H9 (cell line): ENCODE measurements at regions not wholly inside any gene's neighbourhood (a gene's known extent, or its start where the extent isn't known, plus 50 kb on each side); places are given as distances from the start of the nearest gene placed in this dataset.

Experiments
- DNase-seq: peaks from one replicate; pipeline ENCODE4 v3.0.0-alpha.2; 2017
- H2AFZ ChIP-seq: one replicate; pipeline ENCODE4 v1.6.1; 2013; ENCODE audit warnings: mild to moderate bottlenecking, low read length, control low read depth, moderate library complexity
- H2AK5ac ChIP-seq: 2 replicates; pipeline ENCODE4 v1.6.1; 2013; ENCODE audit warnings: low read length, control low read depth, mixed read lengths; ENCODE audit not compliant: insufficient read length
- H2BK120ac ChIP-seq: one replicate; pipeline ENCODE4 v1.6.1; 2013; ENCODE audit warnings: low read depth, mild to moderate bottlenecking, low read length, control low read depth, inconsistent platforms; ENCODE audit not compliant: poor library complexity, severe bottlenecking
- H2BK12ac ChIP-seq: 2 replicates; pipeline ENCODE4 v1.6.1; 2013; ENCODE audit warnings: low read length, control low read depth, mixed read lengths, low read depth; ENCODE audit not compliant: insufficient read length
- H2BK15ac ChIP-seq: 2 replicates; pipeline ENCODE4 v1.6.1; 2013; ENCODE audit warnings: low read depth, low read length, control low read depth
- H2BK20ac ChIP-seq: one replicate; pipeline ENCODE4 v1.6.1; 2013; ENCODE audit warnings: low read depth, mild to moderate bottlenecking, low read length, control low read depth, inconsistent platforms; ENCODE audit not compliant: poor library complexity, severe bottlenecking
- H2BK5ac ChIP-seq: 2 replicates; pipeline ENCODE4 v1.6.1; 2013; ENCODE audit warnings: low read length, control low read depth, mixed read lengths; ENCODE audit not compliant: insufficient read length
- H3K14ac ChIP-seq: 2 replicates; pipeline ENCODE4 v1.6.1; 2013; ENCODE audit warnings: low read length, control low read depth; ENCODE audit not compliant: insufficient read depth
- H3K18ac ChIP-seq: 2 replicates; pipeline ENCODE4 v1.6.1; 2013; ENCODE audit warnings: low read depth, mild to moderate bottlenecking, mixed read lengths, low read length, control low read depth; ENCODE audit not compliant: insufficient read length
- H3K23ac ChIP-seq: 2 replicates; pipeline ENCODE4 v1.6.1; 2013; ENCODE audit warnings: low read length, control low read depth, mixed read lengths, low read depth; ENCODE audit not compliant: insufficient read length
- H3K23me2 ChIP-seq: 2 replicates; pipeline ENCODE4 v1.6.1; 2013; ENCODE audit warnings: low read depth, mild to moderate bottlenecking, mixed read lengths, low read length, control low read depth; ENCODE audit not compliant: insufficient read length, poor library complexity, severe bottlenecking
- H3K27ac ChIP-seq: 2 replicates; pipeline ENCODE4 v1.5.1; 2013; ENCODE audit warnings: low read length, control low read depth, mixed read lengths, low read depth; ENCODE audit not compliant: insufficient read length
- H3K27me3 ChIP-seq: 2 replicates; pipeline ENCODE4 v1.6.1; 2013; ENCODE audit warnings: low read length, control low read depth, inconsistent platforms; ENCODE audit not compliant: insufficient read depth
- H3K4ac ChIP-seq: 2 replicates; pipeline ENCODE4 v1.6.1; 2013; ENCODE audit warnings: low read depth, mild to moderate bottlenecking, control low read depth, inconsistent platforms, low read length, moderate library complexity
- H3K4me1 ChIP-seq: 2 replicates; pipeline ENCODE4 v1.6.1; 2013; ENCODE audit warnings: low read length, control low read depth, inconsistent platforms; ENCODE audit not compliant: insufficient read depth
- H3K4me2 ChIP-seq: 2 replicates; pipeline ENCODE4 v1.6.1; 2013; ENCODE audit warnings: low read length, control low read depth, mixed read lengths; ENCODE audit not compliant: insufficient read length, insufficient read depth
- H3K56ac ChIP-seq: 2 replicates; pipeline ENCODE4 v1.6.1; 2013; ENCODE audit warnings: low read depth, mild to moderate bottlenecking, mixed read lengths, low read length, control low read depth; ENCODE audit not compliant: insufficient read length
- H3K79me1 ChIP-seq: 2 replicates; pipeline ENCODE4 v1.6.1; 2013; ENCODE audit warnings: low read depth, mild to moderate bottlenecking, moderate library complexity, low read length, control low read depth, inconsistent platforms; ENCODE audit not compliant: insufficient read depth, poor library complexity, severe bottlenecking
- H3K79me2 ChIP-seq: 2 replicates; pipeline ENCODE4 v1.6.1; 2013; ENCODE audit warnings: low read length, control low read depth, inconsistent platforms; ENCODE audit not compliant: insufficient read depth
- H3K9ac ChIP-seq: 2 replicates; pipeline ENCODE4 v1.6.1; 2013; ENCODE audit warnings: low read length, control low read depth, mixed read lengths; ENCODE audit not compliant: insufficient read length; ENCODE audit errors: extremely low read depth
- H3K9me3 ChIP-seq: one replicate; pipeline ENCODE4 v1.6.1; 2013; ENCODE audit warnings: low read depth, low read length, inconsistent platforms; ENCODE audit not compliant: control insufficient read depth
- H3T11ph ChIP-seq: one replicate; pipeline ENCODE4 v1.6.1; 2013; ENCODE audit warnings: mild to moderate bottlenecking, low read length, control low read depth, inconsistent platforms
- H4K20me1 ChIP-seq: one replicate; pipeline ENCODE4 v1.6.1; 2013; ENCODE audit not compliant: control insufficient read depth, insufficient read length, insufficient read depth
- H4K5ac ChIP-seq: 2 replicates; pipeline ENCODE4 v1.6.1; 2013; ENCODE audit warnings: low read depth, mild to moderate bottlenecking, mixed read lengths, low read length, control low read depth; ENCODE audit not compliant: insufficient read length
- H4K8ac ChIP-seq: replicated peaks from 2 replicates; pipeline ENCODE4 v1.6.1; 2013; ENCODE audit warnings: low read length, control low read depth, mixed read lengths, low read depth; ENCODE audit not compliant: insufficient read length
- H4K91ac ChIP-seq: 2 replicates; pipeline ENCODE4 v1.6.1; 2013; ENCODE audit warnings: low read depth, mild to moderate bottlenecking, moderate library complexity, mixed read lengths, low read length, control low read depth; ENCODE audit not compliant: insufficient read length
- H3K27ac Mint-ChIP-seq, 3 experiments: 2 replicates in 2 of 3; 3 replicates in 1 of 3; pipeline ENCODE4 v1.8.0; 2020 to 2021; ENCODE audit warnings: mixed read lengths in 3 of 3, mild to moderate bottlenecking in 1 of 3, moderate library complexity in 1 of 3
- H3K27me3 Mint-ChIP-seq: 2 replicates; pipeline ENCODE4 v1.8.0; 2021; ENCODE audit warnings: low read depth, mild to moderate bottlenecking, moderate library complexity, mixed read lengths
- H3K36me3 Mint-ChIP-seq, 3 experiments: 2 replicates in 2 of 3; 3 replicates in 1 of 3; pipeline ENCODE4 v1.8.0; 2020 to 2021; ENCODE audit warnings: low read depth in 3 of 3, mixed read lengths in 3 of 3; ENCODE audit not compliant: insufficient read depth in 1 of 3
- H3K4me1 Mint-ChIP-seq, 2 experiments: 2 replicates each; pipeline ENCODE4 v1.8.0; 2020; ENCODE audit warnings: mixed read lengths in 2 of 2
- H3K4me3 Mint-ChIP-seq, 2 experiments: 2 replicates in 1 of 2; 3 replicates in 1 of 2; pipeline ENCODE4 v1.8.0; 2020 to 2021; ENCODE audit warnings: mild to moderate bottlenecking in 2 of 2, mixed read lengths in 2 of 2, moderate library complexity in 1 of 2
- H3K9me3 Mint-ChIP-seq, 2 experiments: 2 replicates in 1 of 2; 3 replicates in 1 of 2; pipeline ENCODE4 v1.8.0; 2020; ENCODE audit warnings: mild to moderate bottlenecking in 2 of 2, mixed read lengths in 2 of 2, moderate library complexity in 1 of 2
- WGBS: extraction: QIAGEN DNeasy Blood & Tissue Kit; methylation state at CpG from one replicate; pipeline ENCODE4 v1.1.7; 2013; ENCODE audit warnings: missing lambda C conversion rate, low lambda C conversion rate, mixed read lengths; ENCODE audit not compliant: insufficient read length; ENCODE audit errors: extremely low coverage; 5-methylcytosine and 5-hydroxymethylcytosine counted together
- TF ChIP-seq, protein P1 (sequence below): fragments of 200-600 bp; sonication (generic); conservative IDR thresholded peaks from 3 replicates; pipeline ENCODE4 v1.8.0; 2021; ENCODE audit warnings: antibody characterized with exemption, mild to moderate bottlenecking

DNA sequence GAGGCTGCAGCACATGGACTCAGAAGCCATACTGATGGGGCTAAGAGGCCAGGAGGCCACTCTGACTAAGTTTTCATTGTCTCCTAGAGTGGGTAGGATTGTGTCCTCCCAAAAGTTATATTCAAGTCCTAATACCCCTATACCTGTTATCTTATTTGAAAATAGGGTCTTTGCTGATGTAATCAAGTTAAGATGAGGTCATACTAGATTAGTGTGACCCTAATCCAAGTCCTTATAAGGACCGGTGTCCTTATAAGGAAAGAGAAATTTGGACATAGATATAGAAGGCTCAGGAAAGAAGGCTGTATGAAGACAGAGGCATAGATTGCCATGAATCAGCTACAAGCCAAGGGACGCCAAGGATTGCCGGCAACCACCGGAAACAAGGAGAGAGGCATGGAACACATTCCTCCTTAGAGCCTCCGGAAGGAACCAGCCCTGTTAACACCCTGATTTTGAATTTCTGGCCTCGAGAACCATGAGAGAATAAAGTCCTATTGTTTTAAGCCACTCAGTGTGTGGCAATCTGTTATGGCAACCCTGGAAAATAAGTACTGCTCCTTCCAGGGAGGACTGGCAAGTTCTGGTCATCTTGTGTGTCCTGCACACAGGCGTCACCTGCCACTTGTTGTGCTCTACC, 157.0 kb downstream of the EMX2 start:
- WGBS, result no CpG with 5 or more reads among the region's 7 CpGs
- no peaks in the 10 kb centered on the region for H3K79me2 ChIP-seq
- no peak overlapping the region for H3K18ac ChIP-seq
- no peak overlapping the region for H4K5ac ChIP-seq
- H4K20me1 ChIP-seq, result no peaks in the 10 kb centered on the region
- no peaks in the 10 kb centered on the region for H3K27me3 ChIP-seq
- no peak overlapping the region for H3T11ph ChIP-seq
- H2BK5ac ChIP-seq, result no peak overlapping the region
- H2AFZ ChIP-seq, result no peak overlapping the region
- TF ChIP-seq, protein P1, sequence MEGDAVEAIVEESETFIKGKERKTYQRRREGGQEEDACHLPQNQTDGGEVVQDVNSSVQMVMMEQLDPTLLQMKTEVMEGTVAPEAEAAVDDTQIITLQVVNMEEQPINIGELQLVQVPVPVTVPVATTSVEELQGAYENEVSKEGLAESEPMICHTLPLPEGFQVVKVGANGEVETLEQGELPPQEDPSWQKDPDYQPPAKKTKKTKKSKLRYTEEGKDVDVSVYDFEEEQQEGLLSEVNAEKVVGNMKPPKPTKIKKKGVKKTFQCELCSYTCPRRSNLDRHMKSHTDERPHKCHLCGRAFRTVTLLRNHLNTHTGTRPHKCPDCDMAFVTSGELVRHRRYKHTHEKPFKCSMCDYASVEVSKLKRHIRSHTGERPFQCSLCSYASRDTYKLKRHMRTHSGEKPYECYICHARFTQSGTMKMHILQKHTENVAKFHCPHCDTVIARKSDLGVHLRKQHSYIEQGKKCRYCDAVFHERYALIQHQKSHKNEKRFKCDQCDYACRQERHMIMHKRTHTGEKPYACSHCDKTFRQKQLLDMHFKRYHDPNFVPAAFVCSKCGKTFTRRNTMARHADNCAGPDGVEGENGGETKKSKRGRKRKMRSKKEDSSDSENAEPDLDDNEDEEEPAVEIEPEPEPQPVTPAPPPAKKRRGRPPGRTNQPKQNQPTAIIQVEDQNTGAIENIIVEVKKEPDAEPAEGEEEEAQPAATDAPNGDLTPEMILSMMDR, result no peak
- H2BK20ac ChIP-seq, result no peak overlapping the region
- H3K79me1 ChIP-seq, result no peaks in the 10 kb centered on the region
- H3K4ac ChIP-seq, result no peak overlapping the region
- Mint-ChIP-seq H3K36me3 (no peaks in the 10 kb centered on the region), H3K4me1 (no peaks in the 10 kb centered on the region), H3K27me3 (peaks cover 11% of the 10 kb centered on the region), H3K27ac (no peak overlapping the region; a peak in 1 of 7 replicates), H3K9me3 (no peaks in the 10 kb centered on the region; a peak in 1 of 5 replicates), H3K4me3 (no peak overlapping the region)
- no peak overlapping the region for H2BK120ac ChIP-seq
- H3K27ac ChIP-seq, result no peak overlapping the region
- no peaks in the 10 kb centered on the region for H3K23me2 ChIP-seq
- H3K9ac ChIP-seq, result no peak overlapping the region
- no peak overlapping the region for H2BK12ac ChIP-seq
- no peak overlapping the region for H4K8ac ChIP-seq
- no peak overlapping the region for H3K14ac ChIP-seq
- no peak overlapping the region for H3K56ac ChIP-seq
- no peaks in the 10 kb centered on the region for H3K4me1 ChIP-seq
- DNase-seq, result no peak
- H2AK5ac ChIP-seq, result no peak overlapping the region
- H3K23ac ChIP-seq, result no peak overlapping the region
- H3K9me3 ChIP-seq, result no peaks in the 10 kb centered on the region
- no peak overlapping the region for H3K4me2 ChIP-seq
- H4K91ac ChIP-seq, result no peak overlapping the region
- H2BK15ac ChIP-seq, result no peak overlapping the region
